GM21423 (cell line): ENCODE measurements at regions not wholly inside any gene's neighbourhood (a gene's known extent, or its start where the extent isn't known, plus 50 kb on each side); places are given as distances from the start of the nearest gene placed in this dataset.

Experiments
- ATAC-seq: cut with Tn5 transposase; IDR thresholded peaks from one replicate; pipeline ENCODE4 v1.9.1; 2021; ENCODE audit warnings: mild to moderate bottlenecking, moderate library complexity; ENCODE audit not compliant: unreplicated experiment

GRCh38 chr13:44627441-44627840, 51.3 kb upstream of the TSC22D1 start:
- no peak for ATAC-seq

- no peak for ATAC-seq
Observed at GRCh38 chr13:44626176-44626575, 50.0 kb upstream of the TSC22D1 start.
